Transverse colon (tissue), 4 donors: ENCODE measurements at regions not wholly inside any gene's neighbourhood (a gene's known extent, or its start where the extent isn't known, plus 50 kb on each side); places are given as distances from the start of the nearest gene placed in this dataset.

Source experiments
- CTCF ChIP-seq, 5 experiments: fragments of 200-600 bp in 3 of 5; fragments of 450-650 bp in 2 of 5; sonication (generic) in 3 of 5; IDR thresholded peaks; 1 replicate in 2 of 5; 2 replicates in 3 of 5; pipeline ENCODE4 v1.5.1; 2016 to 2017; ENCODE audit warnings: antibody characterized with exemption in 5 of 5, inconsistent platforms in 3 of 5, mild to moderate bottlenecking in 2 of 5, moderate library complexity in 1 of 5
- POLR2A ChIP-seq: fragments of 450-650 bp; IDR thresholded peaks from one replicate; pipeline ENCODE4 v1.6.1; 2016; ENCODE audit warnings: antibody characterized with exemption, mild to moderate bottlenecking, moderate library complexity
- POLR2AphosphoS5 ChIP-seq, 3 donors: sonication (generic); formaldehyde crosslinking; IDR thresholded peaks; one replicate each; pipeline ENCODE4 v1.6.1; 2016; ENCODE audit warnings: antibody characterized with exemption in 3 of 3

GRCh38 chr11:28703371-28703770 lies 595.2 kb downstream of the METTL15 start:
- TF ChIP-seq CTCF (IDR thresholded peaks at IDR 0.05) = no peak
- TF ChIP-seq POLR2AphosphoS5 (IDR thresholded peaks at IDR 0.05) = no peak
- no peak for TF ChIP-seq POLR2A
